ENCODE measurements at regions not wholly inside any gene's neighbourhood (a gene's known extent, or its start where the extent isn't known, plus 50 kb on each side); places are given as distances from the start of the nearest gene placed in this dataset.

DNA sequence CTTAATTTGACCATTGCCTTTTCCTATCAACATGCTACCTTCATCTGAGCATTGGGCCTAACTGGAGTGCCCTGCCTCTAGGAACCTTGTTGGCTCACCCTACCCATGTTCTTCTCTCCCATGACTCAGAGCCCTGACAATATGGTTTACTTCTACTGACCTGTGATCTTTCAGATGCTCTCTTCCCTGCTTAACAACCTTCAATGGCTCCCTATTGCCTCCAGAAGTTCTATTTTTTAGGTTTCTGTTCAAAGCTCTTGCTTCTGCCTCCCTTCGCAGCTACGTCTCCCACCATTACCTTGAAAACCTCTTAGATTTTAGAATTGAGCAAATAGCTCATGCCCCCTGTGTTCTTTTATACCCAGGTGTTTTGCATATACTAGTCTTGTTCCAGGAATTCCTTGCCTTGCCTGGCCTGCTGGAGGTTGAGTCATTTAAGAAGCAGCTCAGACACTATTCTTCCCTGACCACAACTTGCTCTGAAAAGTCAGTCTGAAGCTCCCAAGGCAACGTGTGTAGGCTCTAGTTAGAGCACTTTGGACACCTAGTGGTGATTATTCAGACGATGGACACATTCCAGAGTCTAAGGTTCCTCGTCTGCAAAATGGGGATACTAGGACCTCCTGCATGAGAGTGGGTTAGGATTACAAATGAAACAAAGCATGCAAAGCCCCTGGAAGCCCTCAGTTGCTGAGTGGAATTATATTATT, 64.4 kb upstream of the EMX2 start:
- TF ChIP-seq, protein P1, sequence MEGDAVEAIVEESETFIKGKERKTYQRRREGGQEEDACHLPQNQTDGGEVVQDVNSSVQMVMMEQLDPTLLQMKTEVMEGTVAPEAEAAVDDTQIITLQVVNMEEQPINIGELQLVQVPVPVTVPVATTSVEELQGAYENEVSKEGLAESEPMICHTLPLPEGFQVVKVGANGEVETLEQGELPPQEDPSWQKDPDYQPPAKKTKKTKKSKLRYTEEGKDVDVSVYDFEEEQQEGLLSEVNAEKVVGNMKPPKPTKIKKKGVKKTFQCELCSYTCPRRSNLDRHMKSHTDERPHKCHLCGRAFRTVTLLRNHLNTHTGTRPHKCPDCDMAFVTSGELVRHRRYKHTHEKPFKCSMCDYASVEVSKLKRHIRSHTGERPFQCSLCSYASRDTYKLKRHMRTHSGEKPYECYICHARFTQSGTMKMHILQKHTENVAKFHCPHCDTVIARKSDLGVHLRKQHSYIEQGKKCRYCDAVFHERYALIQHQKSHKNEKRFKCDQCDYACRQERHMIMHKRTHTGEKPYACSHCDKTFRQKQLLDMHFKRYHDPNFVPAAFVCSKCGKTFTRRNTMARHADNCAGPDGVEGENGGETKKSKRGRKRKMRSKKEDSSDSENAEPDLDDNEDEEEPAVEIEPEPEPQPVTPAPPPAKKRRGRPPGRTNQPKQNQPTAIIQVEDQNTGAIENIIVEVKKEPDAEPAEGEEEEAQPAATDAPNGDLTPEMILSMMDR (conservative IDR thresholded peaks at IDR 0.05) = peak; percentile 43
- no peaks in the 10 kb centered on the region for H3K36me3 Mint-ChIP-seq (ENCODE audit: low read depth)
- H3K27me3 Mint-ChIP-seq (ENCODE audit: low read depth) = peaks cover 7% of the 10 kb centered on the region
- DNase-seq (ENCODE audit: low read depth, low spot score) = no peak
- H3K27ac Mint-ChIP-seq (ENCODE audit: unreplicated experiment) = no peak overlapping the region
- H3K4me1 Mint-ChIP-seq = peaks cover 6% of the 10 kb centered on the region
- no peaks in the 10 kb centered on the region for H3K9me3 Mint-ChIP-seq
- no peak overlapping the region for H3K4me3 Mint-ChIP-seq

- Mint-ChIP-seq H3K9me3 (no peaks in the 10 kb centered on the region), H3K27me3 (ENCODE audit: low read depth) (peaks cover 7% of the 10 kb centered on the region), H3K27ac (ENCODE audit: unreplicated experiment) (no peak overlapping the region), H3K4me1 (peaks cover 7% of the 10 kb centered on the region), H3K36me3 (ENCODE audit: low read depth) (no peaks in the 10 kb centered on the region), H3K4me3 (no peak overlapping the region)
- TF ChIP-seq, protein P1 (conservative IDR thresholded peaks at IDR 0.05) = no peak
- DNase-seq (ENCODE audit: low read depth, low spot score) = no peak
These were observed 65.2 kb upstream of the EMX2 start for GRCh38 chr10:117477211-117477947.

GRCh38 chr10:117476716-117477115, 65.8 kb upstream of the EMX2 start:
- H3K4me1 Mint-ChIP-seq = peaks cover 7% of the 10 kb centered on the region
- peaks cover 7% of the 10 kb centered on the region for H3K27me3 Mint-ChIP-seq (ENCODE audit: low read depth)
- no peak overlapping the region for H3K4me3 Mint-ChIP-seq
- TF ChIP-seq, protein P1 (conservative IDR thresholded peaks at IDR 0.05) = no peak
- H3K27ac Mint-ChIP-seq (ENCODE audit: unreplicated experiment) = no peak overlapping the region
- H3K9me3 Mint-ChIP-seq = no peaks in the 10 kb centered on the region
- H3K36me3 Mint-ChIP-seq (ENCODE audit: low read depth) = no peaks in the 10 kb centered on the region
- no peak for DNase-seq (ENCODE audit: low read depth, low spot score)

- Mint-ChIP-seq H3K9me3 (no peaks in the 10 kb centered on the region), H3K27ac (ENCODE audit: unreplicated experiment) (no peak overlapping the region), H3K4me1 (peaks cover 7% of the 10 kb centered on the region), H3K36me3 (ENCODE audit: low read depth) (no peaks in the 10 kb centered on the region), H3K27me3 (ENCODE audit: low read depth) (peaks cover 7% of the 10 kb centered on the region), H3K4me3 (no peak overlapping the region)
- no peak for DNase-seq (ENCODE audit: low read depth, low spot score)
- TF ChIP-seq, protein P1 (conservative IDR thresholded peaks at IDR 0.05) = no peak
These were observed 66.3 kb upstream of the EMX2 start for GRCh38 chr10:117476281-117476680.

GRCh38 chr10:117472872-117473271, 69.7 kb upstream of the EMX2 start:
- H3K9me3 Mint-ChIP-seq = no peaks in the 10 kb centered on the region
- DNase-seq (ENCODE audit: low read depth, low spot score) = no peak
- H3K27ac Mint-ChIP-seq (ENCODE audit: unreplicated experiment) = no peak overlapping the region
- H3K4me1 Mint-ChIP-seq = peaks cover 7% of the 10 kb centered on the region
- H3K4me3 Mint-ChIP-seq = no peak overlapping the region
- TF ChIP-seq, protein P1 (conservative IDR thresholded peaks at IDR 0.05) = no peak
- no peaks in the 10 kb centered on the region for H3K36me3 Mint-ChIP-seq (ENCODE audit: low read depth)
- H3K27me3 Mint-ChIP-seq (ENCODE audit: low read depth) = no peaks in the 10 kb centered on the region
